ENCODE measurements at regions not wholly inside any gene's neighbourhood (a gene's known extent, or its start where the extent isn't known, plus 50 kb on each side); places are given as distances from the start of the nearest gene placed in this dataset.

- TF ChIP-seq POLR2AphosphoS5 (IDR thresholded peaks at IDR 0.05; ENCODE audit: control insufficient read depth, insufficient read depth, low read depth, low read length) (no peak), MBD1 (CRISPR knock-in tag; IDR thresholded peaks at IDR 0.05) (no peak), HDAC8 (tag; IDR thresholded peaks at IDR 0.05) (no peak), RBM25 (IDR thresholded peaks at IDR 0.05; ENCODE audit: low read depth, low read length, severe bottlenecking) (no peak)
- TF ChIP-seq, protein P1, sequence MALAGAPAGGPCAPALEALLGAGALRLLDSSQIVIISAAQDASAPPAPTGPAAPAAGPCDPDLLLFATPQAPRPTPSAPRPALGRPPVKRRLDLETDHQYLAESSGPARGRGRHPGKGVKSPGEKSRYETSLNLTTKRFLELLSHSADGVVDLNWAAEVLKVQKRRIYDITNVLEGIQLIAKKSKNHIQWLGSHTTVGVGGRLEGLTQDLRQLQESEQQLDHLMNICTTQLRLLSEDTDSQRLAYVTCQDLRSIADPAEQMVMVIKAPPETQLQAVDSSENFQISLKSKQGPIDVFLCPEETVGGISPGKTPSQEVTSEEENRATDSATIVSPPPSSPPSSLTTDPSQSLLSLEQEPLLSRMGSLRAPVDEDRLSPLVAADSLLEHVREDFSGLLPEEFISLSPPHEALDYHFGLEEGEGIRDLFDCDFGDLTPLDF (CRISPR knock-in tag; IDR thresholded peaks at IDR 0.05) = no peak
Measured at GRCh38 chr15:97072545-97072944, 742.0 kb downstream of the NR2F2 start (continued).

- ChIA-PET CTCF (ENCODE audit: low intra/inter-chr PET ratio) (no interaction called here), POLR2A (no interaction called here)
- WGBS (ENCODE audit: insufficient coverage, low coverage, missing lambda C conversion rate) = 0% methylated on average over 5 of the region's 5 CpGs
- no peak overlapping the region for H2AFZ ChIP-seq (ENCODE audit: low read depth, low read length)
- no peaks in the 10 kb centered on the region for H3K9me1 ChIP-seq (ENCODE audit: control insufficient read depth, insufficient read depth, low read length)
- DNase-seq (ENCODE audit: extremely low read depth in 1 of 4, low spot score in 3 of 4) (no peak), FAIRE-seq (no peak), ATAC-seq (no peak)
- peaks cover 1% of the 10 kb centered on the region; the same call in 1 of the 2 replicates for H3K9me3 ChIP-seq (replicated peaks; ENCODE audit: control insufficient read depth, insufficient read depth, low read depth, low read length)
- no peak overlapping the region for H3K4me3 ChIP-seq
- no TSS peak for BruUV-seq (replicated peaks)
- H3K27me3 ChIP-seq (ENCODE audit: control insufficient read depth in 2 of 2, insufficient read depth in 2 of 2, low read length in 2 of 2) = no peaks in the 10 kb centered on the region
- H3K4me1 ChIP-seq (replicated peaks in 1 of 2; ENCODE audit: control insufficient read depth in 2 of 2, insufficient read depth in 2 of 2, low read length in 2 of 2) = no peaks in the 10 kb centered on the region
- no peaks in the 10 kb centered on the region for H3K79me2 ChIP-seq (ENCODE audit: control insufficient read depth, insufficient read depth, low read length)
- H3K4me2 ChIP-seq (ENCODE audit: insufficient read depth, low read length) = no peak overlapping the region
- H3K27ac ChIP-seq (ENCODE audit: extremely low read depth, low read depth, low read length) = no peak overlapping the region
- no peaks in the 10 kb centered on the region for H4K20me1 ChIP-seq (replicated peaks; ENCODE audit: control insufficient read depth, insufficient read depth, low read length)
- intact Hi-C loops (cut with micrococcal nuclease) (no loop called here), in situ Hi-C loops (cut with MboI) (no loop called here)
- no peak overlapping the region for H3K9ac ChIP-seq (ENCODE audit: insufficient read depth in 1 of 2, low read depth in 2 of 2, low read length in 2 of 2)
- no peaks in the 10 kb centered on the region for H3K36me3 ChIP-seq (ENCODE audit: control insufficient read depth, insufficient read depth, low read length)
- TF ChIP-seq ZBTB5 (IDR thresholded peaks at IDR 0.05) (no peak), TRIM28 (IDR thresholded peaks at IDR 0.05) (no peak), HMGN3 (IDR thresholded peaks at IDR 0.05; ENCODE audit: borderline replicate concordance, extremely low read depth, insufficient read length, low read depth, low read length) (no peak), KDM4B (IDR thresholded peaks at IDR 0.05; ENCODE audit: borderline replicate concordance in 2 of 2, low read depth in 1 of 2) (no peak), TEAD1 (CRISPR knock-in tag; IDR thresholded peaks at IDR 0.05) (no peak), ZNF444 (CRISPR knock-in tag; IDR thresholded peaks at IDR 0.05) (no peak)
- TF ChIP-seq, protein P2, sequence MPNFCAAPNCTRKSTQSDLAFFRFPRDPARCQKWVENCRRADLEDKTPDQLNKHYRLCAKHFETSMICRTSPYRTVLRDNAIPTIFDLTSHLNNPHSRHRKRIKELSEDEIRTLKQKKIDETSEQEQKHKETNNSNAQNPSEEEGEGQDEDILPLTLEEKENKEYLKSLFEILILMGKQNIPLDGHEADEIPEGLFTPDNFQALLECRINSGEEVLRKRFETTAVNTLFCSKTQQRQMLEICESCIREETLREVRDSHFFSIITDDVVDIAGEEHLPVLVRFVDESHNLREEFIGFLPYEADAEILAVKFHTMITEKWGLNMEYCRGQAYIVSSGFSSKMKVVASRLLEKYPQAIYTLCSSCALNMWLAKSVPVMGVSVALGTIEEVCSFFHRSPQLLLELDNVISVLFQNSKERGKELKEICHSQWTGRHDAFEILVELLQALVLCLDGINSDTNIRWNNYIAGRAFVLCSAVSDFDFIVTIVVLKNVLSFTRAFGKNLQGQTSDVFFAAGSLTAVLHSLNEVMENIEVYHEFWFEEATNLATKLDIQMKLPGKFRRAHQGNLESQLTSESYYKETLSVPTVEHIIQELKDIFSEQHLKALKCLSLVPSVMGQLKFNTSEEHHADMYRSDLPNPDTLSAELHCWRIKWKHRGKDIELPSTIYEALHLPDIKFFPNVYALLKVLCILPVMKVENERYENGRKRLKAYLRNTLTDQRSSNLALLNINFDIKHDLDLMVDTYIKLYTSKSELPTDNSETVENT (CRISPR knock-in tag; IDR thresholded peaks at IDR 0.05) = no peak
- TF ChIP-seq, protein P3, sequence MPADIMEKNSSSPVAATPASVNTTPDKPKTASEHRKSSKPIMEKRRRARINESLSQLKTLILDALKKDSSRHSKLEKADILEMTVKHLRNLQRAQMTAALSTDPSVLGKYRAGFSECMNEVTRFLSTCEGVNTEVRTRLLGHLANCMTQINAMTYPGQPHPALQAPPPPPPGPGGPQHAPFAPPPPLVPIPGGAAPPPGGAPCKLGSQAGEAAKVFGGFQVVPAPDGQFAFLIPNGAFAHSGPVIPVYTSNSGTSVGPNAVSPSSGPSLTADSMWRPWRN (IDR thresholded peaks at IDR 0.05; ENCODE audit: low read depth) = no peak
Measured at GRCh38 chr15:97076011-97076410, 745.5 kb downstream of the NR2F2 start.

All from K562 (cell line).